ENCODE measurements at regions not wholly inside any gene's neighbourhood (a gene's known extent, or its start where the extent isn't known, plus 50 kb on each side); places are given as distances from the start of the nearest gene placed in this dataset.

- TF ChIP-seq EZH2 (IDR thresholded peaks at IDR 0.05) (no peak), POLR2AphosphoS5 (IDR thresholded peaks at IDR 0.05; ENCODE audit: borderline replicate concordance, low read depth, low read length) (no peak), FOXP2 (optimal IDR thresholded peaks at IDR 0.05; ENCODE audit: control extremely low read depth, extremely low read length, insufficient read depth) (no peak)
These were observed 318.4 kb upstream of the EEF2KMT start for GRCh38 chr16:5416013-5416412.

All from SK-N-MC (cell line).